ENCODE measurements at regions not wholly inside any gene's neighbourhood (a gene's known extent, or its start where the extent isn't known, plus 50 kb on each side); places are given as distances from the start of the nearest gene placed in this dataset.

DNA sequence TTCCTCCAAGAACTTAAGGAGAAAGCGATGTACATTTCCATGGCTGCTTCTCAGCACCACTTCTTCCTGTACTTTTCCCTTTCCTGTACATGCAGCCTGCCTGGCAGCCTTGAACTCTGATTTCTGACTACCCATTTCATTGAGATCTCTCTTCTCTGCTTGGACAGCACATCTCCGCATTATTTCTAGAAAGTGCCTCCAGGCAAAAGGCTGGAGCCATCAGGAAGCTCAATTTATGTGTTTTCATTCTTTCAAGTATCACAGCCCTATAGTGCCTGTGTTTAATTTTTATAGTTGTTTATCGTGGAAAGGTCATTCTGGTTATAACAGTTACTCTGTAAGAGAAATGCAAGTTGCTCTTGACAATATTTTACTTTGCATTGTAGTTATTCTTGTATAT, 688.0 kb upstream of the ANKRD30A start:
- Histone ChIP-seq H3K4me2 (ENCODE audit: low read length) (no peak overlapping the region), H3K4me1 (ENCODE audit: control insufficient read depth in 1 of 2, insufficient read depth in 2 of 2, low read length in 2 of 2) (no peaks in the 10 kb centered on the region), H3K4me3 (replicated peaks in 1 of 2; ENCODE audit: low read depth in 1 of 2, low read length in 2 of 2) (no peak overlapping the region), H3K9ac (ENCODE audit: low read length) (no peak overlapping the region), H4K20me1 (ENCODE audit: insufficient read depth) (no peaks in the 10 kb centered on the region), H3K9me3 (ENCODE audit: control insufficient read depth in 1 of 2, insufficient read depth in 1 of 2, low read depth in 1 of 2, low read length in 2 of 2) (peaks cover 0 to 14% of the 10 kb centered on the region in 2 experiments; a peak in 1 of 4 replicates), H3K36me3 (ENCODE audit: control insufficient read depth in 1 of 2, insufficient read depth in 2 of 2, low read length in 2 of 2) (no peaks in the 10 kb centered on the region), H3K9me2 (ENCODE audit: insufficient read depth) (no peaks in the 10 kb centered on the region), H3K27me3 (ENCODE audit: insufficient read depth, low read length) (no peaks in the 10 kb centered on the region), H3K27ac (ENCODE audit: low read depth, low read length) (no peak overlapping the region), H2AFZ (ENCODE audit: low read depth, low read length, poor library complexity, severe bottlenecking) (no peak overlapping the region), H3K79me2 (ENCODE audit: insufficient read depth, low read length) (no peaks in the 10 kb centered on the region)
- RAD21 ChIA-PET (ENCODE audit: low non-redundant PET in 1 of 2, low total read pairs in 2 of 2, uncharacterized antibody in 2 of 2, unreplicated experiment in 2 of 2): no interaction called here
- TF ChIP-seq YY1 (IDR thresholded peaks at IDR 0.05; ENCODE audit: extremely low read depth, insufficient replicate concordance, low read depth, low read length): no peak
- TF ChIP-seq CEBPB (IDR thresholded peaks at IDR 0.05; ENCODE audit: low read depth): no peak
- TF ChIP-seq, protein P1, sequence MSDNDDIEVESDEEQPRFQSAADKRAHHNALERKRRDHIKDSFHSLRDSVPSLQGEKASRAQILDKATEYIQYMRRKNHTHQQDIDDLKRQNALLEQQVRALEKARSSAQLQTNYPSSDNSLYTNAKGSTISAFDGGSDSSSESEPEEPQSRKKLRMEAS (IDR thresholded peaks at IDR 0.05): no peak
- no peak for TF ChIP-seq EZH2 (IDR thresholded peaks at IDR 0.05)
- no peak for TF ChIP-seq SP1 (IDR thresholded peaks at IDR 0.05; ENCODE audit: low read depth)
- no peak for TF ChIP-seq SRF (IDR thresholded peaks at IDR 0.05; ENCODE audit: low read depth)
- no peak for TF ChIP-seq EZH2phosphoT487 (IDR thresholded peaks at IDR 0.05; ENCODE audit: borderline replicate concordance)
- TF ChIP-seq SIN3A (IDR thresholded peaks at IDR 0.05; ENCODE audit: low read depth): no peak
- TF ChIP-seq POLR2A (IDR thresholded peaks at IDR 0.05; ENCODE audit: borderline replicate concordance, extremely low read depth, insufficient read depth, insufficient read length): no peak
- no peak for TF ChIP-seq ZNF274 (IDR thresholded peaks at IDR 0.05; ENCODE audit: low read depth, low read length)
- TF ChIP-seq FOSL1 (IDR thresholded peaks at IDR 0.05; ENCODE audit: low read depth): no peak
- TF ChIP-seq EGR1 (IDR thresholded peaks at IDR 0.05; ENCODE audit: low read depth): no peak
- no peak for TF ChIP-seq POLR2AphosphoS5 (IDR thresholded peaks at IDR 0.05; ENCODE audit: low read depth, low read length)
- TF ChIP-seq, protein P2, sequence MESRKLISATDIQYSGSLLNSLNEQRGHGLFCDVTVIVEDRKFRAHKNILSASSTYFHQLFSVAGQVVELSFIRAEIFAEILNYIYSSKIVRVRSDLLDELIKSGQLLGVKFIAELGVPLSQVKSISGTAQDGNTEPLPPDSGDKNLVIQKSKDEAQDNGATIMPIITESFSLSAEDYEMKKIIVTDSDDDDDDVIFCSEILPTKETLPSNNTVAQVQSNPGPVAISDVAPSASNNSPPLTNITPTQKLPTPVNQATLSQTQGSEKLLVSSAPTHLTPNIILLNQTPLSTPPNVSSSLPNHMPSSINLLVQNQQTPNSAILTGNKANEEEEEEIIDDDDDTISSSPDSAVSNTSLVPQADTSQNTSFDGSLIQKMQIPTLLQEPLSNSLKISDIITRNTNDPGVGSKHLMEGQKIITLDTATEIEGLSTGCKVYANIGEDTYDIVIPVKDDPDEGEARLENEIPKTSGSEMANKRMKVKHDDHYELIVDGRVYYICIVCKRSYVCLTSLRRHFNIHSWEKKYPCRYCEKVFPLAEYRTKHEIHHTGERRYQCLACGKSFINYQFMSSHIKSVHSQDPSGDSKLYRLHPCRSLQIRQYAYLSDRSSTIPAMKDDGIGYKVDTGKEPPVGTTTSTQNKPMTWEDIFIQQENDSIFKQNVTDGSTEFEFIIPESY (IDR thresholded peaks at IDR 0.05; ENCODE audit: extremely low read depth, insufficient replicate concordance, low read length): no peak
- CTCF ChIA-PET: no interaction called here
- BruUV-seq (replicated peaks): no TSS peak
- POLR2A ChIA-PET: no interaction called here
- intact Hi-C loops (cut with micrococcal nuclease): no loop called here
- DNase-seq (ENCODE audit: low read depth, low spot score) (no peak), ATAC-seq (no peak)
